ENCODE measurements at regions not wholly inside any gene's neighbourhood (a gene's known extent, or its start where the extent isn't known, plus 50 kb on each side); places are given as distances from the start of the nearest gene placed in this dataset.

DNA sequence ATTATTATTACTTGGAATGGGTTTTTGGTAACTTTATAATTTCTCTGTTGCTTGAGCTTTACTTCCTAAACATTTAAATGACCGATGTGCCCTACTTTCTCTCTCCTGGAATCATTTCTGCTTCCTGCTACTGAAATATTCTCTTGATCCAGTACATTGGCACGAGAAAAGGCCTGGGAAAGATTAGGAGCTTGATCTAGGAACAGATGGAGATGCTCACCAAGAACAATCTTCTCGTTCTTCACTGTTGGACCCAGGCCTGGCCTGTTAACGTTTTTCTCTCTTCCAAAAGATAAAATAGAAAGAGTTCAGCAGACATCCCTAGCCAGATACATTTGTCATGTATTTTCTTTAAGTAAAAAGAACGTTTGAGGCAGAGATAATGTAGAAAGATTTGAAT lies 1356.8 kb upstream of the CRIM1 start:
- Histone ChIP-seq H3K27ac (no peak overlapping the region), H3K27me3 (no peaks in the 10 kb centered on the region), H3K36me3 (replicated peaks in 1 of 2; ENCODE audit: insufficient read depth in 1 of 2, low read depth in 2 of 2) (no peaks in the 10 kb centered on the region), H3K4me3 (no peak overlapping the region), H3K9me3 (no peaks in the 10 kb centered on the region), H3K4me1 (no peaks in the 10 kb centered on the region)
- TF ChIP-seq, protein P1, sequence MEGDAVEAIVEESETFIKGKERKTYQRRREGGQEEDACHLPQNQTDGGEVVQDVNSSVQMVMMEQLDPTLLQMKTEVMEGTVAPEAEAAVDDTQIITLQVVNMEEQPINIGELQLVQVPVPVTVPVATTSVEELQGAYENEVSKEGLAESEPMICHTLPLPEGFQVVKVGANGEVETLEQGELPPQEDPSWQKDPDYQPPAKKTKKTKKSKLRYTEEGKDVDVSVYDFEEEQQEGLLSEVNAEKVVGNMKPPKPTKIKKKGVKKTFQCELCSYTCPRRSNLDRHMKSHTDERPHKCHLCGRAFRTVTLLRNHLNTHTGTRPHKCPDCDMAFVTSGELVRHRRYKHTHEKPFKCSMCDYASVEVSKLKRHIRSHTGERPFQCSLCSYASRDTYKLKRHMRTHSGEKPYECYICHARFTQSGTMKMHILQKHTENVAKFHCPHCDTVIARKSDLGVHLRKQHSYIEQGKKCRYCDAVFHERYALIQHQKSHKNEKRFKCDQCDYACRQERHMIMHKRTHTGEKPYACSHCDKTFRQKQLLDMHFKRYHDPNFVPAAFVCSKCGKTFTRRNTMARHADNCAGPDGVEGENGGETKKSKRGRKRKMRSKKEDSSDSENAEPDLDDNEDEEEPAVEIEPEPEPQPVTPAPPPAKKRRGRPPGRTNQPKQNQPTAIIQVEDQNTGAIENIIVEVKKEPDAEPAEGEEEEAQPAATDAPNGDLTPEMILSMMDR (IDR thresholded peaks at IDR 0.05): no peak
- no peak for TF ChIP-seq POLR2A (IDR thresholded peaks at IDR 0.05)
- DNase-seq (no peak), ATAC-seq (no peak)
- 57 to 66% methylated on average over 5 of the region's 5 CpGs for WGBS, 2 donors
- intact Hi-C loops (cut with DNase I): no loop called here

DNA sequence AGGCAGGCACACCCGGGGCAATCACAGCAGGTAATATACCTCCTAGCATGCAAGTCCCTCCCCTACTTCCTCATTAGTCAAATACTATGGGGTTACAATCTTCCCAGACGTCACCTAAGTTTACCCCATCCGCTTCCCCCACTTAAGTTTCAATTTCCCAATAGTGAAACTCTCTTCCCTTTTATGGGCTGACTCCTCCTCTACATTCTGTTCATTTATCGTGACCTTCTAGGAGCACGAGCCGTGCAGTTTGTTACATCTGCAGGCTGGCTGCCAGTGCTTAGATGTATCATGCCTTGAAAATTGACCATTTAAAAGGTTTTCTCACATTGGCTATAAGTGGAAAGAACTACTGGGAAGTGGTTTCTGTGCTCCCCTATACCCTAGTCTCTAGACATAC lies 1357.8 kb upstream of the CRIM1 start:
- Histone ChIP-seq H3K9me3 (no peaks in the 10 kb centered on the region), H3K27me3 (no peaks in the 10 kb centered on the region), H3K4me3 (no peak overlapping the region), H3K27ac (no peak overlapping the region), H3K4me1 (no peaks in the 10 kb centered on the region), H3K36me3 (replicated peaks in 1 of 2; ENCODE audit: insufficient read depth in 1 of 2, low read depth in 2 of 2) (no peaks in the 10 kb centered on the region)
- intact Hi-C loops (cut with DNase I): no loop called here
- 66 to 74% methylated on average over 6 of the region's 6 CpGs for WGBS, 2 donors
- DNase-seq (no peak), ATAC-seq (no peak)
- TF ChIP-seq, protein P1 (IDR thresholded peaks at IDR 0.05): no peak
- TF ChIP-seq POLR2A (IDR thresholded peaks at IDR 0.05): no peak

DNA sequence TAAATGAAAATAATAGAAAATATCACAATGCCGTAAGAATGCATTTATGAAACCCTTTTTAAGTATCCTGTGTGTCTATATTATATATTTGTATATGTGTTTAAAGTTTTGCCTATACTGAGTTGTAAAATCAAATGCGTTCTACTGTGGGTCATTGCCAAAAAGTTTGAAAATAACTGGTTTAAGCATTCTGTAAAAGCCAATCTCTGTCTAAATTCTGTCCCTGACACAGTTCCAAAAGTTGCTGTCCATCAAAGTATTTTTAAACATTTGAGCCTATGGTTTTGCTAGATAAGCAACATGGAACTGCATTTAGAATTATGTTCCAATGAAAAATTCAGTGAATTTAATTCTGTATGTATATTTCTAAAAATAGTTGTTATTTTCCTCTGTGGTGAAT lies 1360.4 kb upstream of the CRIM1 start:
- Histone ChIP-seq H3K9me3 (peaks cover 0 to 2% (median 0%) of the 10 kb centered on the region in 3 donors), H3K4me1 (no peaks in the 10 kb centered on the region), H3K27me3 (no peaks in the 10 kb centered on the region), H3K36me3 (replicated peaks in 1 of 2; ENCODE audit: insufficient read depth in 1 of 2, low read depth in 2 of 2) (no peaks in the 10 kb centered on the region), H3K4me3 (no peak overlapping the region), H3K27ac (no peak overlapping the region)
- intact Hi-C loops (cut with DNase I): no loop called here
- 33 to 39% methylated on average over 2 of the region's 2 CpGs for WGBS, 2 donors
- ATAC-seq (no peak), DNase-seq (no peak)
- TF ChIP-seq, protein P1 (IDR thresholded peaks at IDR 0.05): no peak
- no peak for TF ChIP-seq POLR2A (IDR thresholded peaks at IDR 0.05)

DNA sequence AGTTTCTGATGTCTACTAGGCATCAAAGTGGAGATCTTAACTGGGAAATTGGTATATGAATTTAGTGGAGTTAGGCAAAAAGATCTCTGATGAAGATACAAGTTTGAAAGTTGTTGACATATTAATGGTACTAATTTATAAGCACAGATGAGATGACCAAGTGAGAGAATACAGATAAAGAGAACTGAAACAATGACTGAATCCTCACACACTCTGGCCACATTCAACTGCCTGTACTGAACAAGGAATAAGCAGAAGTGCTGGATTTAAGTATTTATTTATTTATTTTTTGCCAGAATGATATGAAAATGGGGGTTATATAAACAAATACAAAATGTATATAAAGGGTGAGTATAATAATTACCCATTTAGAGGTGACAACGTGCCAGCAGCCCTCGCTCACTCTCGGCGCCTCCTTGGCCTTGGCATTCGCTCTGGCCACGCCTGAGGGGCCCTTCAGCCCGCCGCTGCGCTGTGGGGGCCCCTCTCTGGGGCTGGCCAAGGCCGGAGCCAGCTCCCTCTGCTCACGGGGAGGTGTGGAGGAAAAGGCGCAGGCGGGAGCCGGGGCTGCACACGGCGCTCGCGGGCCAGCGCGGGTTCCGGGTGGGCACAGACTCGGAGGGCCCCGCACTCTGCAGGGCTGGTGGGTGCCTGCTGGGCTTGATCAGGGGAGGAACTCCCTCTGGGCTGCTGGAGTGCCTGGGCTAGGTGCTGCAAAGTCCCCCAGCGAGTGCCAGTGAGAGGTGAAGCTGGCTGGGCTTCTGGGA lies 1363.9 kb upstream of the CRIM1 start:
- Histone ChIP-seq H3K9me3 (peaks cover 0 to 2% (median 0%) of the 10 kb centered on the region in 3 donors), H3K27ac (no peak overlapping the region), H3K36me3 (replicated peaks in 1 of 2; ENCODE audit: insufficient read depth in 1 of 2, low read depth in 2 of 2) (no peaks in the 10 kb centered on the region), H3K4me3 (no peak overlapping the region), H3K27me3 (no peaks in the 10 kb centered on the region), H3K4me1 (no peaks in the 10 kb centered on the region)
- 85 to 91% methylated on average over 22 to 24 of the region's 24 CpGs for WGBS, 2 donors
- no peak for ATAC-seq
- no peak for DNase-seq
- TF ChIP-seq, protein P1 (IDR thresholded peaks at IDR 0.05): no peak
- no peak for TF ChIP-seq POLR2A (IDR thresholded peaks at IDR 0.05)
- intact Hi-C loops (cut with DNase I): no loop called here

DNA sequence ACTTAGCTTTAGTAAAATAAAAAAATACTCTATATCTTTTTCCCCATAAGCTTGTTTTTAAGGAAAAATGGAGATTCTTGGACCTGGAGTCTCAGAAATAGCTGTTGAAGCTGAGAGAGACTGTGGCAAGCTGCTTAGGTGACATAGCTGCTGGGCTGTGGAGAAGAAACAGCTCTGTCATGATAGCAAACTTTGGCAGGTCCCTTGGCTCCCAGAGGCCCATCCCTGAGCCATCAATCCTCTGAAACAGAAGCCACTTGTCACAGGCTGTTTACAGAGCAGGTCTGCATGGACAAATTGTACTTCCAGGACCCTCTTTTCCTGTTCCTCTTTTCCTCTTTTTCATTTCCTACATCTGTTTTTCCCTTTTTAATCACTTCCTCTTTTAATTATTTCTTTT lies 1370.1 kb upstream of the CRIM1 start:
- TF ChIP-seq, protein P1 (IDR thresholded peaks at IDR 0.05): no peak
- no peak for TF ChIP-seq POLR2A (IDR thresholded peaks at IDR 0.05)
- Histone ChIP-seq H3K36me3 (replicated peaks in 1 of 2; ENCODE audit: insufficient read depth in 1 of 2, low read depth in 2 of 2) (no peaks in the 10 kb centered on the region), H3K9me3 (no peaks in the 10 kb centered on the region), H3K4me3 (no peak overlapping the region), H3K4me1 (no peaks in the 10 kb centered on the region), H3K27ac (no peak overlapping the region), H3K27me3 (no peaks in the 10 kb centered on the region)
- intact Hi-C loops (cut with DNase I): no loop called here
- no peak for DNase-seq
- no peak for ATAC-seq
